SH-SY5Y (cell line): ENCODE measurements at regions not wholly inside any gene's neighbourhood (a gene's known extent, or its start where the extent isn't known, plus 50 kb on each side); places are given as distances from the start of the nearest gene placed in this dataset.

Experiments
- GATA2 ChIP-seq: IDR thresholded peaks from 2 replicates; pipeline ENCODE4 v1.6.1; 2011; ENCODE audit warnings: mild to moderate bottlenecking, low read depth, low read length
- GATA3 ChIP-seq: IDR thresholded peaks from 2 replicates; pipeline ENCODE4 v1.6.1; 2011; ENCODE audit warnings: low read depth, mild to moderate bottlenecking, low read length, moderate library complexity

DNA sequence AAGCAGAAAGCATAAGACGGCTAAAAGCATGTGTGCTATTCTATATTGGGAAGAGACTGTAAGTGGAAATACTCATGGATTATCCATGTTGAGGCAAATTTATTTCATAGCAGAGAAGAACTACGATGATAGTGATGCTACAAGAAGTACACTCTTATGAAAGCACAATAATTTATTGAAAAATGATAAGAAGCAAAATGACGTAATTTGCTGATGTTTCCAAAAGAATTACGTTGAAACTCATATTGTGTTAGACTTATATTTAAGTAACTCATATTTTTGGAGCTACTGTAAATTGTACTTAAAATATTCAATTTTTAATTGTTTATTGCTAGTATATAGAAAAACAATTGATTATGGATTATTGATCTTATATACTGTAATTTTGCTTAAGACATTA, 1622.5 kb downstream of the REEP3 start:
- no peak for TF ChIP-seq GATA2
- no peak for TF ChIP-seq GATA3
